ENCODE measurements at regions not wholly inside any gene's neighbourhood (a gene's known extent, or its start where the extent isn't known, plus 50 kb on each side); places are given as distances from the start of the nearest gene placed in this dataset.
"Not testable (repeated sequence)": the region's sequence is repeated elsewhere in the genome, so short reads cannot be mapped to it uniquely, and the experiment has no call there.

- not testable (repeated sequence) for DNase-seq
Observed at GRCh38 chr2:176578292-176578691, 309.1 kb downstream of the MTX2 start.

- DNase-seq: no peak
Observed at GRCh38 chr2:176579608-176580007, 310.4 kb downstream of the MTX2 start.

GRCh38 chr2:176581557-176582165, 312.4 kb downstream of the MTX2 start:
- no peak for DNase-seq

GRCh38 chr2:176582176-176582575, 312.9 kb downstream of the MTX2 start:
- no peak for DNase-seq

- DNase-seq: peak; percentile 26 to 94
Observed at GRCh38 chr2:176582990-176583481, 313.8 kb downstream of the MTX2 start.

- DNase-seq: peak in 1 of 2 experiments; percentile 55
Observed at GRCh38 chr2:176583607-176584006, 314.4 kb downstream of the MTX2 start.

GRCh38 chr2:176584333-176584732, 315.1 kb downstream of the MTX2 start:
- DNase-seq: no peak

GRCh38 chr2:176585291-176585690, 316.0 kb downstream of the MTX2 start:
- DNase-seq: no peak

- no peak for DNase-seq
Observed at GRCh38 chr2:176585791-176586190, 316.5 kb downstream of the MTX2 start.

- no peak for DNase-seq
Observed at GRCh38 chr2:176589287-176589686, 320.0 kb downstream of the MTX2 start.

GRCh38 chr2:176589825-176590440, 320.7 kb downstream of the MTX2 start:
- DNase-seq: no peak

GRCh38 chr2:176592216-176592615, 323.0 kb downstream of the MTX2 start:
- DNase-seq: no peak

- DNase-seq: no peak
Observed at GRCh38 chr2:176595986-176596385, 326.7 kb downstream of the MTX2 start.

- no peak for DNase-seq
Observed at GRCh38 chr2:176597916-176598315, 328.7 kb downstream of the MTX2 start.

GRCh38 chr2:176598351-176598750, 329.1 kb downstream of the MTX2 start:
- DNase-seq: no peak

- no peak for DNase-seq
Observed at GRCh38 chr2:176599796-176600485, 330.7 kb downstream of the MTX2 start.

- DNase-seq: no peak
Observed at GRCh38 chr2:176601066-176601465, 331.8 kb downstream of the MTX2 start.

- DNase-seq: no peak
Observed at GRCh38 chr2:176612036-176612435, 342.8 kb downstream of the MTX2 start.

- peak in 1 of 2 experiments; percentile 25 for DNase-seq
Observed at GRCh38 chr2:176612736-176613135, 343.5 kb downstream of the MTX2 start.

- no peak for DNase-seq
Observed at GRCh38 chr2:176613323-176613987, 344.2 kb downstream of the MTX2 start.

- DNase-seq: no peak
Observed at GRCh38 chr2:176614049-176614448, 344.8 kb downstream of the MTX2 start.

GRCh38 chr2:176614930-176615329, 345.7 kb downstream of the MTX2 start:
- no peak for DNase-seq

- no peak for DNase-seq
Observed at GRCh38 chr2:176619504-176619903, 350.3 kb downstream of the MTX2 start.

- DNase-seq: no peak
Observed at GRCh38 chr2:176621350-176621749, 352.1 kb downstream of the MTX2 start.
